ENCODE measurements at regions not wholly inside any gene's neighbourhood (a gene's known extent, or its start where the extent isn't known, plus 50 kb on each side); places are given as distances from the start of the nearest gene placed in this dataset.

- Histone ChIP-seq H3K4me3 (replicated peaks; ENCODE audit: insufficient read depth, low read length) (no peak overlapping the region), H3K27ac (replicated peaks) (no peak overlapping the region), H3K27me3 (ENCODE audit: insufficient read depth, poor library complexity, severe bottlenecking) (no peaks in the 10 kb centered on the region)
- no peak for DNase-seq (ENCODE audit: low read depth in 1 of 2, low spot score in 1 of 2)
- TF ChIP-seq GABPA (IDR thresholded peaks at IDR 0.05; ENCODE audit: low read depth) = no peak
- no peak for TF ChIP-seq POLR2AphosphoS5 (IDR thresholded peaks at IDR 0.05; ENCODE audit: low read depth)
Observed at GRCh38 chr2:65598264-65598663, 165.9 kb upstream of the SPRED2 start.

GRCh38 chr2:65595630-65596029, 163.2 kb upstream of the SPRED2 start:
- no peak for DNase-seq (ENCODE audit: low read depth in 1 of 2, low spot score in 1 of 2)
- no peak for TF ChIP-seq SPI1 (IDR thresholded peaks at IDR 0.05; ENCODE audit: borderline replicate concordance, low read depth)
- no peak for TF ChIP-seq GABPA (IDR thresholded peaks at IDR 0.05; ENCODE audit: low read depth)
- TF ChIP-seq POLR2AphosphoS5 (IDR thresholded peaks at IDR 0.05; ENCODE audit: low read depth) = no peak
- TF ChIP-seq REST (IDR thresholded peaks at IDR 0.05; ENCODE audit: insufficient replicate concordance, low read depth) = no peak
- TF ChIP-seq CTCF (IDR thresholded peaks at IDR 0.05; ENCODE audit: insufficient read depth, low read length) = no peak
- H3K27ac ChIP-seq (replicated peaks) = no peak overlapping the region
- H3K4me3 ChIP-seq (replicated peaks; ENCODE audit: insufficient read depth, low read length) = no peak overlapping the region
- no peaks in the 10 kb centered on the region for H3K27me3 ChIP-seq (ENCODE audit: insufficient read depth, poor library complexity, severe bottlenecking)

- no peak overlapping the region for H3K4me3 ChIP-seq (replicated peaks; ENCODE audit: insufficient read depth, low read length)
- TF ChIP-seq REST (IDR thresholded peaks at IDR 0.05; ENCODE audit: insufficient replicate concordance, low read depth) (no peak), POLR2AphosphoS5 (IDR thresholded peaks at IDR 0.05; ENCODE audit: low read depth) (no peak), GABPA (IDR thresholded peaks at IDR 0.05; ENCODE audit: low read depth) (no peak), SPI1 (IDR thresholded peaks at IDR 0.05; ENCODE audit: borderline replicate concordance, low read depth) (no peak), CTCF (IDR thresholded peaks at IDR 0.05; ENCODE audit: insufficient read depth, low read length) (no peak)
- DNase-seq (ENCODE audit: low read depth in 1 of 2, low spot score in 1 of 2) = no peak
- H3K27me3 ChIP-seq (ENCODE audit: insufficient read depth, poor library complexity, severe bottlenecking) = no peaks in the 10 kb centered on the region
- no peak overlapping the region for H3K27ac ChIP-seq (replicated peaks)
Observed at GRCh38 chr2:65594150-65594549, 161.8 kb upstream of the SPRED2 start.

- Histone ChIP-seq H3K4me3 (replicated peaks; ENCODE audit: insufficient read depth, low read length) (no peak overlapping the region), H3K27ac (replicated peaks) (no peak overlapping the region), H3K27me3 (ENCODE audit: insufficient read depth, poor library complexity, severe bottlenecking) (no peaks in the 10 kb centered on the region)
- TF ChIP-seq GABPA (IDR thresholded peaks at IDR 0.05; ENCODE audit: low read depth) (no peak), CTCF (IDR thresholded peaks at IDR 0.05; ENCODE audit: insufficient read depth, low read length) (no peak), POLR2AphosphoS5 (IDR thresholded peaks at IDR 0.05; ENCODE audit: low read depth) (no peak), REST (IDR thresholded peaks at IDR 0.05; ENCODE audit: insufficient replicate concordance, low read depth) (no peak), SPI1 (IDR thresholded peaks at IDR 0.05; ENCODE audit: borderline replicate concordance, low read depth) (no peak)
- no peak for DNase-seq (ENCODE audit: low read depth in 1 of 2, low spot score in 1 of 2)
Observed at GRCh38 chr2:65589667-65590066, 157.3 kb upstream of the SPRED2 start.

Measured in HL-60 (cell line).